GM12891 (cell line): ENCODE measurements at regions not wholly inside any gene's neighbourhood (a gene's known extent, or its start where the extent isn't known, plus 50 kb on each side); places are given as distances from the start of the nearest gene placed in this dataset.
"Not testable (repeated sequence)": the region's sequence is repeated elsewhere in the genome, so short reads cannot be mapped to it uniquely, and the experiment has no call there.

ENCODE experiments used
- PAX5 ChIP-seq: IDR thresholded peaks from 2 replicates; pipeline ENCODE4 v1.6.1; 2011; ENCODE audit warnings: low read length, moderate library complexity, mild to moderate bottlenecking; ENCODE audit not compliant: insufficient read depth, severe bottlenecking
- POLR2A ChIP-seq: IDR thresholded peaks from 2 replicates; pipeline ENCODE4 v1.6.1; 2011; ENCODE audit warnings: low read depth, low read length, control low read depth
- POLR2AphosphoS5 ChIP-seq: IDR thresholded peaks from 2 replicates; pipeline ENCODE4 v1.6.1; 2011; ENCODE audit warnings: low read depth, low read length, control low read depth
- POU2F2 ChIP-seq: IDR thresholded peaks from 2 replicates; pipeline ENCODE4 v1.6.1; 2011; ENCODE audit warnings: low read depth, mild to moderate bottlenecking, control low read depth, low read length, moderate library complexity
- SPI1 ChIP-seq: IDR thresholded peaks from 2 replicates; pipeline ENCODE4 v1.6.1; 2011; ENCODE audit warnings: low read depth, low read length, control low read depth

- TF ChIP-seq POLR2A, PAX5, POLR2AphosphoS5, SPI1, POU2F2: not testable (repeated sequence)
Measured at GRCh38 chr2:87476223-87476872, 271.5 kb upstream of the PLGLB2 start.
